GM12878 (cell line): ENCODE measurements at regions not wholly inside any gene's neighbourhood (a gene's known extent, or its start where the extent isn't known, plus 50 kb on each side); places are given as distances from the start of the nearest gene placed in this dataset.

Source experiments
- ATAC-seq: fragments of 200-7000 bp; cut with Tn5 transposase; 3 replicates; pipeline ENCODE4 v1.9.1; 2020; ENCODE audit warnings: mild to moderate bottlenecking, moderate library complexity
- BruUV-seq: library from RNA; stranded (reverse); fragments of 400-500 nt; replicated peaks from 2 replicates; lab custom pipeline; 2021; lab: Mats Ljungman, UMichigan
- CTCF ChIA-PET: fragments of 300-600 bp; sonication (Branson Sonifier 250); formaldehyde crosslinking; extraction: SDS; loops from one replicate; lab custom pipeline; 2021; ENCODE audit warnings: inconsistent platforms; lab: Yijun Ruan, JAX
- POLR2A ChIA-PET: fragments of 350-600 bp; formaldehyde crosslinking; extraction: SDS; loops from one replicate; lab custom pipeline; 2021; ENCODE audit warnings: inconsistent platforms; lab: Charles Lee
- RAD21 ChIA-PET: fragments of 300-600 bp; sonication (Branson Sonifier 250); formaldehyde crosslinking; loops from one replicate; lab custom pipeline; 2023; ENCODE audit warnings: antibody characterized with exemption; ENCODE audit not compliant: unreplicated experiment; lab: Charles Lee
- SMC1A ChIA-PET: fragments of 300-600 bp; sonication (Branson Sonifier 250); formaldehyde crosslinking; loops from one replicate; lab custom pipeline; 2023; ENCODE audit not compliant: unreplicated experiment, uncharacterized antibody; lab: Charles Lee
- DNase-seq: peaks from one replicate; pipeline ENCODE4 v3.0.0-alpha.2; 2011; ENCODE audit warnings: low read depth, low spot score
- FAIRE-seq: peaks from 3 replicates; lab custom pipeline; 2011; peaks lifted over from hg19 to GRCh38; lab: Jason Lieb, UNC
- H2AFZ ChIP-seq: 2 replicates; pipeline ENCODE4 v1.6.0; 2011; ENCODE audit warnings: low read depth, low read length, control low read depth; ENCODE audit not compliant: control insufficient read depth
- H3K27ac ChIP-seq: 2 replicates; pipeline ENCODE4 v1.5.1; 2011; ENCODE audit warnings: control low read depth; ENCODE audit not compliant: control insufficient read depth, insufficient read depth
- H3K27me3 ChIP-seq, 2 experiments: replicated peaks in 1 of 2; 2 replicates each; pipeline versions ENCODE4 v1.6.0 to v1.6.1; 2011; ENCODE audit warnings: low read length in 1 of 2; ENCODE audit not compliant: control insufficient read depth in 2 of 2, insufficient read depth in 2 of 2
- H3K36me3 ChIP-seq, 2 experiments: 2 replicates each; pipeline ENCODE4 v1.5.1; 2011; ENCODE audit warnings: low read length in 1 of 2; ENCODE audit not compliant: control insufficient read depth in 2 of 2, insufficient read depth in 2 of 2
- H3K4me1 ChIP-seq: 2 replicates; pipeline ENCODE4 v1.6.1; 2011; ENCODE audit warnings: mild to moderate bottlenecking, low read length, moderate library complexity, mixed read lengths; ENCODE audit not compliant: control insufficient read depth, insufficient read depth
- H3K4me2 ChIP-seq: 2 replicates; pipeline ENCODE4 v1.6.0; 2011; ENCODE audit warnings: control low read depth; ENCODE audit not compliant: control insufficient read depth, insufficient read depth
- H3K4me3 ChIP-seq: fragments of 200-600 bp; sonication (generic); 2 replicates; pipeline ENCODE4 v1.5.1; 2016
- H3K79me2 ChIP-seq: 2 replicates; pipeline ENCODE4 v1.6.0; 2011; ENCODE audit warnings: low read length; ENCODE audit not compliant: control insufficient read depth, insufficient read depth
- H3K9ac ChIP-seq: 2 replicates; pipeline ENCODE4 v1.8.0; 2011; ENCODE audit warnings: low read length, control low read depth, mixed read lengths; ENCODE audit not compliant: control insufficient read depth, insufficient read depth
- H3K9me3 ChIP-seq: replicated peaks from 3 replicates; pipeline ENCODE4 v1.5.1; 2011; ENCODE audit warnings: mild to moderate bottlenecking, low read length; ENCODE audit not compliant: control insufficient read depth, insufficient read depth
- H4K20me1 ChIP-seq: 2 replicates; pipeline ENCODE4 v1.6.0; 2011; ENCODE audit not compliant: control insufficient read depth, insufficient read depth
- ATF3 ChIP-seq: IDR thresholded peaks from 2 replicates; pipeline ENCODE4 v1.6.1; 2011; ENCODE audit warnings: low read depth, mild to moderate bottlenecking, low read length, moderate library complexity, borderline replicate concordance; ENCODE audit errors: extremely low read depth
- ESRRA ChIP-seq: IDR thresholded peaks from 2 replicates; pipeline ENCODE4 v1.6.1; 2012; ENCODE audit warnings: mild to moderate bottlenecking, low read length, improper control_type of control experiment
- GATAD2B ChIP-seq: fragments of 450-650 bp; conservative IDR thresholded peaks from 2 replicates; pipeline ENCODE4 v1.6.1; 2017; ENCODE audit warnings: low read depth, mild to moderate bottlenecking, moderate library complexity
- JUNB ChIP-seq: IDR thresholded peaks from 2 replicates; pipeline ENCODE4 v1.6.1; 2016; ENCODE audit warnings: antibody characterized with exemption, mild to moderate bottlenecking
- PAX5 ChIP-seq: IDR thresholded peaks from 2 replicates; pipeline ENCODE4 v1.6.1; 2011; ENCODE audit warnings: low read depth, low read length, borderline replicate concordance
- PML ChIP-seq: IDR thresholded peaks from 2 replicates; pipeline ENCODE4 v1.6.1; 2012; ENCODE audit warnings: low read length, inconsistent platforms
- POLR2AphosphoS5 ChIP-seq: IDR thresholded peaks from 2 replicates; pipeline ENCODE4 v1.6.1; 2011; ENCODE audit warnings: mild to moderate bottlenecking, low read length, inconsistent platforms
- TCF12 ChIP-seq: IDR thresholded peaks from 2 replicates; pipeline ENCODE4 v1.6.1; 2011; ENCODE audit warnings: low read depth, mild to moderate bottlenecking, low read length
- ZBTB4 ChIP-seq: fragments of 450-650 bp; formaldehyde crosslinking; IDR thresholded peaks from 2 replicates; pipeline ENCODE4 v1.4.0; 2022; ENCODE audit warnings: mild to moderate bottlenecking, moderate library complexity
- WGBS: methylation state at CpG from one replicate; pipeline ENCODE4 v1.1.6; 2016; ENCODE audit warnings: low lambda C conversion rate; ENCODE audit not compliant: insufficient replicate concordance, insufficient coverage; ENCODE audit errors: missing lambda C conversion rate; 5-methylcytosine and 5-hydroxymethylcytosine counted together
- in situ Hi-C: fragments of 300-500 bp; cut with MboI; formaldehyde crosslinking; loops from 9 replicates; pipeline ENCODE4 v1.14.3; 2018; ENCODE audit warnings: mixed read lengths
- intact Hi-C: fragments of 100-400 bp; cut with micrococcal nuclease; formaldehyde crosslinking; loops from one replicate; pipeline ENCODE4 v1.14.2; 2022; ENCODE audit not compliant: unreplicated experiment
- TF ChIP-seq, protein P1 (sequence below): fragments of 450-650 bp; IDR thresholded peaks from 2 replicates; pipeline ENCODE4 v1.6.1; 2016; ENCODE audit warnings: mild to moderate bottlenecking

DNA sequence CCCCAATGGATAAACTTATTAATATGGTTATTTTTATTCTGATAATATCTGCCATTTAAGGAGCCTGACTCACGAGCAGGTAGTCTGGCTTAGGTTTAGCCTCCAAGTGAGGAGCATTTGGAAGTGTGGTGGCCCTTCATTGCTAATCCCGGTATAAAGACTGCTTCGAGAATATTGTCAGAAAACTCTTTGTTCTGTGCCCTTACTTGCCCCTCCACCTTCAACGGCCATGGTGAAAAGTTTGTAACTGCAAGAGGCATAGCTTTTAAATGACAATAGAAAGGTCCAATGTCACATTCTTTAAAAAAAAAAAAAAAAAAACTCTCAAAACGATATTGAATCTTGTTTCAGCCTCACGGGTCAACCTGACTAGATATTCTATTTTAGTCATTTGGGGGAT, 157.4 kb upstream of the PROX1 start:
- no peak for TF ChIP-seq TCF12
- Histone ChIP-seq H4K20me1 (no peaks in the 10 kb centered on the region), H3K9ac (no peak overlapping the region), H3K79me2 (no peaks in the 10 kb centered on the region), H2AFZ (no peak overlapping the region), H3K4me1 (no peaks in the 10 kb centered on the region), H3K4me2 (no peak overlapping the region), H3K27me3 (peaks cover 0 to 3% of the 10 kb centered on the region in 2 experiments; a peak in 2 of 4 replicates), H3K27ac (no peak overlapping the region), H3K36me3 (no peaks in the 10 kb centered on the region), H3K4me3 (no peak overlapping the region), H3K9me3 (no peaks in the 10 kb centered on the region)
- POLR2A ChIA-PET, result no interaction called here
- CTCF ChIA-PET, result no interaction called here
- SMC1A ChIA-PET, result no interaction called here
- no TSS peak for BruUV-seq
- in situ Hi-C loops (no loop called here), intact Hi-C loops (no loop called here)
- 7% methylated on average over 6 of the region's 6 CpGs for whole genome bisulfite sequencing
- no peak for ATAC-seq
- RAD21 ChIA-PET, result no interaction called here
- no peak for FAIRE-seq
- no peak for DNase-seq

GRCh38 chr1:213840575-213840974, 147.2 kb upstream of the PROX1 start:
- FAIRE-seq (no peak), DNase-seq (no peak), ATAC-seq (no peak)
- H2AFZ ChIP-seq, result no peak overlapping the region
- H3K4me2 ChIP-seq, result no peak overlapping the region
- 0% methylated on average over 3 of the region's 3 CpGs for WGBS
- ChIA-PET CTCF (no interaction called here), SMC1A (no interaction called here), POLR2A (no interaction called here), RAD21 (no interaction called here)
- no TSS peak for BruUV-seq
- intact Hi-C loops (no loop called here), in situ Hi-C loops (no loop called here)
- TF ChIP-seq JUNB (no peak), POLR2AphosphoS5 (no peak), ATF3 (no peak), GATAD2B (no peak), ZBTB4 (CRISPR knock-in tag) (no peak), ESRRA (no peak), PAX5 (no peak), PML (no peak)
- TF ChIP-seq, protein P1, sequence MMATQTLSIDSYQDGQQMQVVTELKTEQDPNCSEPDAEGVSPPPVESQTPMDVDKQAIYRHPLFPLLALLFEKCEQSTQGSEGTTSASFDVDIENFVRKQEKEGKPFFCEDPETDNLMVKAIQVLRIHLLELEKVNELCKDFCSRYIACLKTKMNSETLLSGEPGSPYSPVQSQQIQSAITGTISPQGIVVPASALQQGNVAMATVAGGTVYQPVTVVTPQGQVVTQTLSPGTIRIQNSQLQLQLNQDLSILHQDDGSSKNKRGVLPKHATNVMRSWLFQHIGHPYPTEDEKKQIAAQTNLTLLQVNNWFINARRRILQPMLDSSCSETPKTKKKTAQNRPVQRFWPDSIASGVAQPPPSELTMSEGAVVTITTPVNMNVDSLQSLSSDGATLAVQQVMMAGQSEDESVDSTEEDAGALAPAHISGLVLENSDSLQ, result no peak
- no peak overlapping the region for H3K4me3 ChIP-seq
- no peaks in the 10 kb centered on the region for H3K27me3 ChIP-seq
- no peak overlapping the region for H3K9ac ChIP-seq
- H3K36me3 ChIP-seq, result no peaks in the 10 kb centered on the region
- no peak overlapping the region for H3K27ac ChIP-seq
- no peaks in the 10 kb centered on the region for H3K79me2 ChIP-seq
- H3K4me1 ChIP-seq, result no peaks in the 10 kb centered on the region
- H4K20me1 ChIP-seq, result no peaks in the 10 kb centered on the region
- no peaks in the 10 kb centered on the region for H3K9me3 ChIP-seq
